Thyroid gland (tissue), 4 donors: ENCODE measurements at regions not wholly inside any gene's neighbourhood (a gene's known extent, or its start where the extent isn't known, plus 50 kb on each side); places are given as distances from the start of the nearest gene placed in this dataset.
"Not testable (repeated sequence)": the region's sequence is repeated elsewhere in the genome, so short reads cannot be mapped to it uniquely, and the experiment has no call there.

Experiments
- DNase-seq, 2 donors: peaks; one replicate each; pipeline ENCODE4 v3.0.0-alpha.2; 2019
- H3K27ac ChIP-seq, 3 donors: fragments of 200-600 bp; sonication (generic); 1 replicate in 2 of 3; 2 replicates in 1 of 3; pipeline ENCODE4 v1.5.1; 2016 to 2019; ENCODE audit warnings: mild to moderate bottlenecking in 1 of 3, moderate library complexity in 1 of 3
- H3K27me3 ChIP-seq: fragments of 200-600 bp; sonication (generic); one replicate; pipeline ENCODE4 v1.5.1; 2019
- H3K36me3 ChIP-seq, 2 donors: fragments of 200-600 bp; sonication (generic); one replicate each; pipeline ENCODE4 v1.5.1; 2016 to 2019
- H3K4me1 ChIP-seq, 2 donors: fragments of 200-600 bp; sonication (generic); one replicate each; pipeline ENCODE4 v1.5.1; 2017 to 2019
- H3K4me3 ChIP-seq, 3 donors: fragments of 200-600 bp; sonication (generic); replicated peaks in 1 of 3; 1 replicate in 2 of 3; 2 replicates in 1 of 3; pipeline ENCODE4 v1.5.1; 2016; ENCODE audit warnings: mild to moderate bottlenecking in 1 of 3
- H3K9me3 ChIP-seq: fragments of 200-600 bp; sonication (generic); one replicate; pipeline ENCODE4 v1.5.1; 2017
- CTCF ChIP-seq, 6 experiments: fragments of 200-600 bp in 3 of 6; fragments of 450-650 bp in 3 of 6; sonication (generic) in 3 of 6; IDR thresholded peaks; one replicate each; pipeline ENCODE4 v1.5.1; 2016 to 2019; ENCODE audit warnings: antibody characterized with exemption in 6 of 6, mild to moderate bottlenecking in 2 of 6, inconsistent platforms in 1 of 6, moderate library complexity in 1 of 6
- POLR2A ChIP-seq, 2 donors: fragments of 450-650 bp; IDR thresholded peaks; one replicate each; pipeline ENCODE4 v1.6.1; 2017; ENCODE audit warnings: antibody characterized with exemption in 2 of 2, mild to moderate bottlenecking in 2 of 2, moderate library complexity in 1 of 2
- WGBS, 2 donors: methylation state at CpG; one replicate each; pipeline ENCODE4 v1.1.5; 2017; 5-methylcytosine and 5-hydroxymethylcytosine counted together
- intact Hi-C: fragments of 100-400 bp; cut with DNase I; formaldehyde crosslinking; loops from one replicate; pipeline ENCODE4 v1.15.1; 2023

- Histone ChIP-seq H3K27ac (no peak overlapping the region), H3K9me3 (no peaks in the 10 kb centered on the region), H3K4me3 (no peak overlapping the region), H3K36me3 (no peaks in the 10 kb centered on the region), H3K4me1 (no peaks in the 10 kb centered on the region), H3K27me3 (no peaks in the 10 kb centered on the region)
- 90 to 93% methylated on average over 1 of the region's 1 CpG for WGBS, 2 donors
- DNase-seq: no peak
- intact Hi-C loops: no loop called here
- TF ChIP-seq CTCF (IDR thresholded peaks at IDR 0.05): no peak
- TF ChIP-seq POLR2A (IDR thresholded peaks at IDR 0.05): no peak
Measured at GRCh38 chr10:33835556-33835955, 501.1 kb upstream of the NRP1 start.

GRCh38 chr10:33833566-33833965 is 499.1 kb upstream of the NRP1 start:
- Histone ChIP-seq H3K36me3 (no peaks in the 10 kb centered on the region), H3K27me3 (no peaks in the 10 kb centered on the region), H3K4me3 (no peak overlapping the region), H3K27ac (no peak overlapping the region), H3K4me1 (no peaks in the 10 kb centered on the region), H3K9me3 (no peaks in the 10 kb centered on the region)
- intact Hi-C loops: no loop called here
- DNase-seq: no peak
- TF ChIP-seq CTCF (IDR thresholded peaks at IDR 0.05) (no peak), POLR2A (IDR thresholded peaks at IDR 0.05) (no peak)
- 95 to 97% methylated on average over 5 of the region's 5 CpGs for WGBS, 2 donors

DNA sequence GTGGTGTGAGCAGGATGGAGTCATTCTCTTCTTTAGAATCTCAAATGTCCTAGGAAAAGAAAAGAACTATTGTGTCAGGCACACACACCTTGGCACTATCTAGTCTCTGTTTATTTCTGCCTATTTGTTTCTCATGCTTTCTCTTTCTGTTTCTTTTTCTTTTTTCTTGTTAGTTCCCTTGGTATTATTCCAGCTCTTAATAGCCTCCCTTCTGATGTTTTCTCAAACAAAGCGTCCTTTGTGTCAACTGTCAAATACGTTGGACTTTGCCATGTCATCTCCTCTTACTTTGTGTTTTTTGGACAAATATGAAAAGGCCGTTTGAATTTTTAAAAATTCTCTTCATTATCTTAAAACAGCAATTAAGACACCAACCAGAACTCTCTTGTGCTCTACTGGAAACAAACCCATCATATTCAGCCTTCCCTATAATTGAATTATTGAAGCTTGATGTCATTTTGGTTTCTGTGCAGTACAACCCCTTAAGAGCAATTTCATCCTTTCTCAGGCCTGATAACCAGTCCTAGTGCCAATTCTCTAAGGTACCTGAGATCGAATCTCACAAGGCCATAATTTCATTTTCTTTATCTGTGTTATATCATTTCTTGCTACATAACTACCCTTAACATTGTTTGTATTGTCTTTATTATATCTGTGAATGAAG is 497.8 kb upstream of the NRP1 start:
- Histone ChIP-seq H3K27me3 (no peaks in the 10 kb centered on the region), H3K4me1 (no peaks in the 10 kb centered on the region), H3K27ac (no peak overlapping the region), H3K4me3 (no peak overlapping the region), H3K9me3 (no peaks in the 10 kb centered on the region), H3K36me3 (no peaks in the 10 kb centered on the region)
- WGBS, 2 donors: 52 to 66% methylated on average over 4 of the region's 4 CpGs
- no peak for TF ChIP-seq CTCF (IDR thresholded peaks at IDR 0.05)
- no peak for TF ChIP-seq POLR2A (IDR thresholded peaks at IDR 0.05)
- DNase-seq: no peak
- intact Hi-C loops: no loop called here

DNA sequence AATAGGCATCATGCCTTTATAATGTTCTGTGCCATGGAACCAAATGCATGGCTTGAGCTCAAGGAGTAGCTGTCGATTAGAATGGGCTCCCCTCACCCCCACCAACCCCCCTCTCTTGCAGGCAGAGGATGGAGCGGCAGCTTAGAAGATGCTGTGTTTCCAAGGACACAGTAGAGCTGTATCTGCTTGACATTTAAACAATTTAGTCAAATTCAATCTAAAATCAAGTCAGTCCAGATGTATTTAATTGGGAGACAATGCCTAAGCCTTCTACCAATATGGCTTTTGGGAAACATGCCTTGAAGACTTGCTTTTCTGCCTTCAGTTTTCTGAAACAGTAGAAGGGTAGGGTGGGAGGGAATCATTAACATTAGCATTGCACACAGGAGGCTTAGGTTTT is 497.1 kb upstream of the NRP1 start:
- intact Hi-C loops: no loop called here
- TF ChIP-seq POLR2A (IDR thresholded peaks at IDR 0.05): no peak
- TF ChIP-seq CTCF (IDR thresholded peaks at IDR 0.05): no peak
- Histone ChIP-seq H3K4me1 (no peaks in the 10 kb centered on the region), H3K36me3 (no peaks in the 10 kb centered on the region), H3K27ac (no peak overlapping the region), H3K27me3 (no peaks in the 10 kb centered on the region), H3K9me3 (no peaks in the 10 kb centered on the region), H3K4me3 (no peak overlapping the region)
- no peak for DNase-seq
- WGBS, 2 donors: 68 to 73% methylated on average over 2 of the region's 2 CpGs

DNA sequence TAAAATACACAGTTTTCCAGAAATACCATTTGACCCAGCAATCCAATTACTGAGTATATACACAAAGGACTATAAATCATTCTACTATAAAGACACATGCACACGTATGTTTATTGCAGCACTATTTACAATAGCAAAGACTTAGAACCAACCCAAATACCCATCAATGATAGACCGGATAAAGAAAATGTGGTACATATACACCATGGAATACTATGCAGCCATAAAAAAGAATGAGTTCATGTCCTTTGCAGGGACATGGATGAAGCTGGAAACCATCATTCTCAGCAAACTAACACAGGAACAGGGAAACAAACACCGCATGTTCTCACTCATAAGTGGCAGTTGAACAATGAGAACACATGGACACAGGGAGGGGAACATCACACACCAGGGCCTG is 495.4 kb upstream of the NRP1 start:
- H3K4me3 ChIP-seq, H3K4me1 ChIP-seq, H3K9me3 ChIP-seq, DNase-seq, H3K27ac ChIP-seq, H3K27me3 ChIP-seq, intact Hi-C loops, H3K36me3 ChIP-seq: not testable (repeated sequence)
- 93 to 98% methylated on average over 3 of the region's 3 CpGs for WGBS, 2 donors

GRCh38 chr10:33828592-33828991 is 494.1 kb upstream of the NRP1 start:
- intact Hi-C loops: no loop called here
- no peaks in the 10 kb centered on the region for H3K4me1 ChIP-seq
- no peak for DNase-seq
- WGBS, 2 donors: 86 to 93% methylated on average over 4 of the region's 4 CpGs
- H3K27me3 ChIP-seq: no peaks in the 10 kb centered on the region
- no peak for TF ChIP-seq CTCF (IDR thresholded peaks at IDR 0.05)
- no peak for TF ChIP-seq POLR2A (IDR thresholded peaks at IDR 0.05)
- no peaks in the 10 kb centered on the region for H3K9me3 ChIP-seq
- no peaks in the 10 kb centered on the region for H3K36me3 ChIP-seq
- H3K27ac ChIP-seq: no peak overlapping the region
- no peak overlapping the region for H3K4me3 ChIP-seq
